ENCODE measurements at regions not wholly inside any gene's neighbourhood (a gene's known extent, or its start where the extent isn't known, plus 50 kb on each side); places are given as distances from the start of the nearest gene placed in this dataset.

DNA sequence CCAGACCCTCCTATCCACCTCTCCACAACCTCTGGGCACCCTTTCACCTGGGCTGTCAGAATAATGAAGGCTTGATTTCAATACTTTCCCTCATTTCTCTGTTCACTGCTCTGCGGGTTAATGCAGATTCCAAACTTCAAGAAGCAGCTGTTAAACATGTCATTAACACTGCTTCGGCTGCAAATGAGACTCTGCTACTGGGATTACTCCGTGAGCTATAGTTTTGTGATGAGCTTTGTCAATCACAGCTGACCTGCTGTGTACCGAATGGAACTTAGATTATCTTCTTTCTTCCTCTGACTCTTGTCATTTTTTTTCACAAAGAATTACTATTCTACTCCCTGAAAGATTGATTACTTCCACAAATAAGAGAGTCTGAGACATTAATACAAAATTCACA is 160.5 kb downstream of the TMEM182 start:
- TF ChIP-seq POLR2A (IDR thresholded peaks at IDR 0.05; ENCODE audit: borderline replicate concordance, extremely low read depth, insufficient read depth, insufficient read length) (no peak), CTCF (IDR thresholded peaks at IDR 0.05 in 2 of 3, conservative IDR thresholded peaks at IDR 0.05 in 1 of 3; ENCODE audit: borderline replicate concordance in 1 of 3, insufficient read depth in 1 of 3, low read depth in 2 of 3, low read length in 2 of 3) (no peak), SRF (IDR thresholded peaks at IDR 0.05; ENCODE audit: low read depth) (no peak)

Data from HCT116 (cell line).